IMR-90 (cell line): ENCODE measurements at regions not wholly inside any gene's neighbourhood (a gene's known extent, or its start where the extent isn't known, plus 50 kb on each side); places are given as distances from the start of the nearest gene placed in this dataset.

ENCODE experiments used
- ATAC-seq: fragments of 200-7000 bp; cut with Tn5 transposase; 2 replicates; pipeline ENCODE4 v1.9.1; 2020; ENCODE audit warnings: low read depth, mild to moderate bottlenecking, moderate library complexity
- BruUV-seq: library from RNA; stranded (reverse); fragments of 400-500 nt; replicated peaks from 2 replicates; lab custom pipeline; 2021; lab: Mats Ljungman, UMichigan
- CTCF ChIA-PET: fragments of 300-600 bp; formaldehyde crosslinking; extraction: SDS; loops from one replicate; lab custom pipeline; 2021; ENCODE audit warnings: antibody characterized with exemption; lab: Yijun Ruan, JAX
- POLR2A ChIA-PET: fragments of 300-600 bp; sonication (Branson Sonifier 250); formaldehyde crosslinking; loops from one replicate; lab custom pipeline; 2022; ENCODE audit warnings: antibody characterized with exemption; ENCODE audit not compliant: unreplicated experiment; lab: Charles Lee
- DNase-seq: peaks from one replicate; pipeline ENCODE4 v3.0.0; 2013
- H2AFZ ChIP-seq: replicated peaks from 2 replicates; pipeline ENCODE3; 2013; ENCODE audit warnings: low read length, mild to moderate bottlenecking; ENCODE audit not compliant: poor library complexity
- H2AK5ac ChIP-seq: 2 replicates; pipeline ENCODE4 v1.6.1; 2013; ENCODE audit warnings: low read depth, low read length, inconsistent platforms
- H2AK9ac ChIP-seq: replicated peaks from 2 replicates; pipeline ENCODE3; 2013; ENCODE audit warnings: mild to moderate bottlenecking, low read depth, low read length, moderate library complexity; ENCODE audit not compliant: poor library complexity
- H2BK120ac ChIP-seq: 2 replicates; pipeline ENCODE4 v1.6.1; 2013; ENCODE audit warnings: low read depth, low read length, inconsistent platforms
- H2BK15ac ChIP-seq: 3 replicates; pipeline ENCODE4 v1.6.1; 2013; ENCODE audit warnings: low read depth, low read length, inconsistent platforms
- H2BK20ac ChIP-seq: 2 replicates; pipeline ENCODE4 v1.6.1; 2013; ENCODE audit warnings: low read depth, mild to moderate bottlenecking, inconsistent platforms, low read length, moderate library complexity
- H2BK5ac ChIP-seq: 2 replicates; pipeline ENCODE4 v1.6.1; 2013; ENCODE audit warnings: mild to moderate bottlenecking, low read depth, low read length, inconsistent platforms; ENCODE audit not compliant: poor library complexity, severe bottlenecking
- H3K14ac ChIP-seq: replicated peaks from 2 replicates; pipeline ENCODE4 v1.6.1; 2013; ENCODE audit warnings: low read depth, low read length, inconsistent platforms
- H3K18ac ChIP-seq: 2 replicates; pipeline ENCODE4 v1.6.1; 2013; ENCODE audit warnings: low read depth, low read length, control low read depth
- H3K23ac ChIP-seq: 2 replicates; pipeline ENCODE4 v1.6.1; 2013; ENCODE audit warnings: low read depth, low read length, inconsistent platforms
- H3K27ac ChIP-seq: 2 replicates; pipeline ENCODE4 v1.5.1; 2013; ENCODE audit warnings: mild to moderate bottlenecking, control low read depth, low read length; ENCODE audit not compliant: insufficient read depth
- H3K27me3 ChIP-seq: 2 replicates; pipeline ENCODE4 v1.6.1; 2013; ENCODE audit warnings: low read length; ENCODE audit not compliant: control insufficient read depth, insufficient read depth
- H3K36me3 ChIP-seq: 2 replicates; pipeline ENCODE4 v1.6.1; 2013; ENCODE audit warnings: low read length, mixed read lengths; ENCODE audit not compliant: control insufficient read depth, insufficient read depth
- H3K4ac ChIP-seq: 2 replicates; pipeline ENCODE4 v1.6.1; 2013; ENCODE audit warnings: low read depth, low read length, inconsistent platforms
- H3K4me1 ChIP-seq: 2 replicates; pipeline ENCODE4 v1.6.1; 2013; ENCODE audit warnings: low read length, mixed read lengths; ENCODE audit not compliant: control insufficient read depth, insufficient read depth
- H3K4me2 ChIP-seq: 2 replicates; pipeline ENCODE4 v1.6.1; 2013; ENCODE audit warnings: low read depth, mild to moderate bottlenecking, control low read depth, low read length, moderate library complexity
- H3K4me3 ChIP-seq: 2 replicates; pipeline ENCODE4 v1.5.1; 2013; ENCODE audit warnings: low read depth, mild to moderate bottlenecking, control low read depth, low read length, moderate library complexity; ENCODE audit not compliant: insufficient read depth
- H3K56ac ChIP-seq: 2 replicates; pipeline ENCODE4 v1.6.1; 2013; ENCODE audit warnings: low read length, inconsistent platforms; ENCODE audit not compliant: insufficient read depth; ENCODE audit errors: extremely low read depth
- H3K79me1 ChIP-seq, 2 experiments: 2 replicates each; pipeline ENCODE4 v1.6.1; 2013; ENCODE audit warnings: low read length in 2 of 2, inconsistent platforms in 1 of 2, low read depth in 1 of 2
- H3K9ac ChIP-seq: 2 replicates; pipeline ENCODE4 v1.6.1; 2013; ENCODE audit warnings: low read depth, low read length, control low read depth
- H3K9me1 ChIP-seq: 2 replicates; pipeline ENCODE4 v1.6.1; 2013; ENCODE audit warnings: low read length, inconsistent platforms; ENCODE audit not compliant: insufficient read depth
- H3K9me3 ChIP-seq: 2 replicates; pipeline ENCODE4 v1.6.1; 2013; ENCODE audit warnings: low read length; ENCODE audit not compliant: control insufficient read depth, insufficient read depth
- H4K20me1 ChIP-seq: 2 replicates; pipeline ENCODE4 v1.6.1; 2013; ENCODE audit warnings: low read length, inconsistent platforms; ENCODE audit not compliant: insufficient read depth
- H4K5ac ChIP-seq: 2 replicates; pipeline ENCODE4 v1.6.1; 2013; ENCODE audit warnings: mild to moderate bottlenecking, low read depth, low read length, control low read depth
- H4K8ac ChIP-seq, 2 experiments: 2 replicates each; pipeline ENCODE4 v1.6.1; 2013; ENCODE audit warnings: low read depth in 2 of 2, low read length in 2 of 2, control low read depth in 1 of 2, inconsistent platforms in 1 of 2
- H4K91ac ChIP-seq: 2 replicates; pipeline ENCODE4 v1.6.1; 2013; ENCODE audit warnings: low read depth, low read length, inconsistent platforms; ENCODE audit not compliant: insufficient read depth
- BHLHE40 ChIP-seq: fragments of 150-350 bp; IDR thresholded peaks from 2 replicates; pipeline ENCODE4 v1.6.1; 2016; ENCODE audit warnings: mild to moderate bottlenecking, low read depth, low read length
- CEBPB ChIP-seq: IDR thresholded peaks from 2 replicates; pipeline ENCODE4 v1.6.1; 2012; ENCODE audit warnings: low read depth, low read length, improper control_type of control experiment
- CHD1 ChIP-seq: IDR thresholded peaks from 2 replicates; pipeline ENCODE4 v1.6.1; 2012; ENCODE audit warnings: low read depth, low read length, improper control_type of control experiment
- CTCF ChIP-seq: conservative IDR thresholded peaks from 2 replicates; pipeline ENCODE4 v1.5.1; 2012; ENCODE audit warnings: mild to moderate bottlenecking, low read depth, low read length, improper control_type of control experiment
- FOS ChIP-seq: fragments of 150-350 bp; IDR thresholded peaks from 2 replicates; pipeline ENCODE4 v1.6.1; 2016; ENCODE audit warnings: low read depth, low read length
- MAFK ChIP-seq: IDR thresholded peaks from 2 replicates; pipeline ENCODE4 v1.6.1; 2012; ENCODE audit warnings: low read depth, low read length, improper control_type of control experiment
- MAZ ChIP-seq: IDR thresholded peaks from 2 replicates; pipeline ENCODE4 v1.6.1; 2012; ENCODE audit warnings: low read depth, mild to moderate bottlenecking, low read length, improper control_type of control experiment, moderate library complexity, borderline replicate concordance
- MXI1 ChIP-seq: IDR thresholded peaks from 2 replicates; pipeline ENCODE4 v1.6.1; 2012; ENCODE audit warnings: low read depth, mild to moderate bottlenecking, low read length, moderate library complexity, borderline replicate concordance
- NFE2L2 ChIP-seq: fragments of 150-350 bp; IDR thresholded peaks from 2 replicates; pipeline ENCODE4 v1.6.1; 2016; ENCODE audit warnings: low read depth, mild to moderate bottlenecking, low read length
- POLR2A ChIP-seq: IDR thresholded peaks from 2 replicates; pipeline ENCODE4 v1.6.1; 2012; ENCODE audit warnings: mild to moderate bottlenecking, low read depth, low read length
- RAD21 ChIP-seq: IDR thresholded peaks from 2 replicates; pipeline ENCODE4 v1.6.1; 2012; ENCODE audit warnings: low read length, improper control_type of control experiment
- RCOR1 ChIP-seq: IDR thresholded peaks from 2 replicates; pipeline ENCODE4 v1.6.1; 2012; ENCODE audit warnings: mild to moderate bottlenecking, low read length, improper control_type of control experiment; ENCODE audit not compliant: insufficient replicate concordance
- RFX5 ChIP-seq: IDR thresholded peaks from 2 replicates; pipeline ENCODE4 v1.8.0; 2012; ENCODE audit warnings: low read depth, mild to moderate bottlenecking, low read length, moderate library complexity
- SMC3 ChIP-seq: fragments of 150-350 bp; IDR thresholded peaks from 2 replicates; pipeline ENCODE4 v1.6.1; 2016; ENCODE audit warnings: low read depth, mild to moderate bottlenecking, antibody characterized with exemption, low read length, moderate library complexity
- dilution Hi-C: fragments of 300-500 bp; cut with HindIII; formaldehyde crosslinking; loops from one replicate; pipeline ENCODE4 v1.14.3; 2018; ENCODE audit warnings: low sequenced_read_pairs; ENCODE audit not compliant: unreplicated experiment
- in situ Hi-C: fragments of 300-500 bp; cut with MboI; formaldehyde crosslinking; loops from 3 replicates; pipeline ENCODE4 v1.14.3; 2019; ENCODE audit warnings: low sequenced_read_pairs, inconsistent platforms, mixed read lengths
- intact Hi-C: fragments of 100-400 bp; cut with micrococcal nuclease; formaldehyde crosslinking; loops from 2 replicates; pipeline ENCODE4 v1.10.0; 2022
- TF ChIP-seq, protein P1 (sequence below): fragments of 150-350 bp; IDR thresholded peaks from 2 replicates; pipeline ENCODE4 v1.6.1; 2016; ENCODE audit warnings: low read depth, mild to moderate bottlenecking, low read length, moderate library complexity, borderline replicate concordance
- TF ChIP-seq, protein P2 (sequence below): fragments of 150-350 bp; IDR thresholded peaks from 2 replicates; pipeline ENCODE4 v1.6.1; 2017; ENCODE audit warnings: mild to moderate bottlenecking, antibody characterized with exemption, low read length, low read depth

- in situ Hi-C loops, result no loop called here
- no peaks in the 10 kb centered on the region for H3K9me3 ChIP-seq
- DNase-seq (peak; percentile 43), ATAC-seq (no peak)
- no peak overlapping the region for H3K56ac ChIP-seq
- no peak overlapping the region for H3K4me3 ChIP-seq
- H2AK9ac ChIP-seq, result no peak overlapping the region
- H3K36me3 ChIP-seq, result no peaks in the 10 kb centered on the region
- peak overlapping the region; percentile 58 for H2BK5ac ChIP-seq
- ChIA-PET CTCF (no interaction called here), POLR2A (no interaction called here)
- H3K23ac ChIP-seq, result 0 out of 2 replicates have a peak overlapping the region, but pooled peaks have one; percentile 68
- H4K5ac ChIP-seq, result no peak overlapping the region
- no peaks in the 10 kb centered on the region for H3K27me3 ChIP-seq
- TF ChIP-seq FOS, result no peak
- TF ChIP-seq MAFK, result no peak
- TF ChIP-seq NFE2L2, result no peak
- TF ChIP-seq SMC3, result no peak
- TF ChIP-seq RCOR1, result no peak
- TF ChIP-seq BHLHE40, result no peak
- no peak for TF ChIP-seq CEBPB
- TF ChIP-seq, protein P1, sequence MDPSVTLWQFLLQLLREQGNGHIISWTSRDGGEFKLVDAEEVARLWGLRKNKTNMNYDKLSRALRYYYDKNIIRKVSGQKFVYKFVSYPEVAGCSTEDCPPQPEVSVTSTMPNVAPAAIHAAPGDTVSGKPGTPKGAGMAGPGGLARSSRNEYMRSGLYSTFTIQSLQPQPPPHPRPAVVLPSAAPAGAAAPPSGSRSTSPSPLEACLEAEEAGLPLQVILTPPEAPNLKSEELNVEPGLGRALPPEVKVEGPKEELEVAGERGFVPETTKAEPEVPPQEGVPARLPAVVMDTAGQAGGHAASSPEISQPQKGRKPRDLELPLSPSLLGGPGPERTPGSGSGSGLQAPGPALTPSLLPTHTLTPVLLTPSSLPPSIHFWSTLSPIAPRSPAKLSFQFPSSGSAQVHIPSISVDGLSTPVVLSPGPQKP, result no peak
- TF ChIP-seq POLR2A, result no peak
- no peak for TF ChIP-seq CTCF
- no peak for TF ChIP-seq RFX5
- no peak for TF ChIP-seq MAZ
- TF ChIP-seq MXI1, result no peak
- TF ChIP-seq RAD21, result no peak
- TF ChIP-seq CHD1, result no peak
- TF ChIP-seq, protein P2, sequence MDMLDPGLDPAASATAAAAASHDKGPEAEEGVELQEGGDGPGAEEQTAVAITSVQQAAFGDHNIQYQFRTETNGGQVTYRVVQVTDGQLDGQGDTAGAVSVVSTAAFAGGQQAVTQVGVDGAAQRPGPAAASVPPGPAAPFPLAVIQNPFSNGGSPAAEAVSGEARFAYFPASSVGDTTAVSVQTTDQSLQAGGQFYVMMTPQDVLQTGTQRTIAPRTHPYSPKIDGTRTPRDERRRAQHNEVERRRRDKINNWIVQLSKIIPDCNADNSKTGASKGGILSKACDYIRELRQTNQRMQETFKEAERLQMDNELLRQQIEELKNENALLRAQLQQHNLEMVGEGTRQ, result no peak
- H4K8ac ChIP-seq, result no peak overlapping the region
- H4K91ac ChIP-seq, result no peak overlapping the region
- H3K4me2 ChIP-seq, result no peak overlapping the region
- H2BK15ac ChIP-seq, result no peak overlapping the region; the same call in 2 of the 3 replicates
- no peak overlapping the region for H2AK5ac ChIP-seq
- H3K9me1 ChIP-seq, result no peaks in the 10 kb centered on the region
- intact Hi-C loops, result loop anchor here (10.0 kb wide), 2 partner anchors 53 to 217 kb away; no protein-coding TSS in a partner anchor
- no peak overlapping the region for H2AFZ ChIP-seq
- peaks cover 2% of the 10 kb centered on the region; the same call in 1 of the 2 replicates for H3K4me1 ChIP-seq
- H3K18ac ChIP-seq, result no peak overlapping the region
- H2BK20ac ChIP-seq, result peak overlapping the region; percentile 82; the same call in 1 of the 2 replicates
- dilution Hi-C loops, result no loop called here
- H3K14ac ChIP-seq, result peak overlapping the region; percentile 48; the same call in 1 of the 2 replicates
- no peak overlapping the region for H3K27ac ChIP-seq
- no peak overlapping the region for H3K9ac ChIP-seq
- H2BK120ac ChIP-seq, result peak overlapping the region; percentile 68; the same call in 1 of the 2 replicates
- no TSS peak for BruUV-seq
- H4K20me1 ChIP-seq, result no peaks in the 10 kb centered on the region
- H3K4ac ChIP-seq, result peak overlapping the region; percentile 43; the same call in 1 of the 2 replicates
- no peaks in the 10 kb centered on the region for H3K79me1 ChIP-seq
These were observed 826.9 kb upstream of the PIK3C3 start for GRCh38 chr18:41128126-41128525.
